Neural cell (in vitro differentiated cells): ENCODE measurements at regions not wholly inside any gene's neighbourhood (a gene's known extent, or its start where the extent isn't known, plus 50 kb on each side); places are given as distances from the start of the nearest gene placed in this dataset.

Experiments
- H2AFZ ChIP-seq: fragments of 200-600, 300-800 bp; sonication (generic), shearing (Covaris generic); 2 replicates; pipeline ENCODE4 v1.6.0; 2014; ENCODE audit warnings: low read depth, mild to moderate bottlenecking, antibody characterized with exemption, low read length, moderate library complexity
- H3F3A ChIP-seq: fragments of 200-600 bp; shearing (Covaris generic); 2 replicates; pipeline ENCODE4 v1.6.1; 2016; ENCODE audit warnings: mild to moderate bottlenecking, moderate library complexity, mixed read lengths, antibody characterized with exemption, low read length; ENCODE audit not compliant: insufficient read depth, poor library complexity, severe bottlenecking
- H3K27ac ChIP-seq: fragments of 200-600, 300-800 bp; sonication (generic), shearing (Covaris generic); 2 replicates; pipeline ENCODE4 v1.5.1; 2014; ENCODE audit warnings: mild to moderate bottlenecking, low read length, moderate library complexity
- H3K27me3 ChIP-seq: fragments of 300-800, 200-600 bp; sonication (generic), shearing (Covaris generic); 2 replicates; pipeline ENCODE4 v1.6.0; 2014; ENCODE audit warnings: mild to moderate bottlenecking, low read depth, low read length, moderate library complexity; ENCODE audit not compliant: insufficient read depth
- H3K36me3 ChIP-seq: fragments of 300-800, 200-600 bp; sonication (generic), shearing (Covaris generic); 2 replicates; pipeline ENCODE4 v1.5.1; 2014; ENCODE audit warnings: mild to moderate bottlenecking, antibody characterized with exemption, low read length, moderate library complexity; ENCODE audit not compliant: insufficient read depth
- H3K4me2 ChIP-seq: fragments of 300-800, 200-600 bp; sonication (generic), shearing (Covaris generic); 2 replicates; pipeline ENCODE4 v1.6.0; 2014; ENCODE audit warnings: mild to moderate bottlenecking, low read length
- H3K4me3 ChIP-seq: fragments of 300-800, 200-600 bp; sonication (generic), shearing (Covaris generic); 2 replicates; pipeline ENCODE4 v1.5.1; 2014; ENCODE audit warnings: mild to moderate bottlenecking, low read length, moderate library complexity
- H3K79me2 ChIP-seq: fragments of 200-600 bp; shearing (Covaris generic); replicated peaks from 2 replicates; pipeline ENCODE4 v1.6.0; 2014; ENCODE audit warnings: mild to moderate bottlenecking, low read length, moderate library complexity; ENCODE audit not compliant: insufficient read depth
- H3K9ac ChIP-seq: fragments of 300-800, 200-600 bp; sonication (generic), shearing (Covaris generic); 2 replicates; pipeline ENCODE4 v1.6.1; 2016; ENCODE audit warnings: mild to moderate bottlenecking, low read length, mixed read lengths
- H3K9me2 ChIP-seq: fragments of 200-600 bp; shearing (Covaris generic); 2 replicates; pipeline ENCODE4 v1.6.1; 2016; ENCODE audit warnings: mild to moderate bottlenecking, low read length, mixed read lengths; ENCODE audit not compliant: insufficient read depth
- H3K9me3 ChIP-seq: fragments of 200-600, 300-800 bp; sonication (generic), shearing (Covaris generic); 2 replicates; pipeline ENCODE4 v1.6.1; 2016; ENCODE audit warnings: mild to moderate bottlenecking, mixed run types, low read length, moderate library complexity, mixed read lengths
- H4K20me1 ChIP-seq: fragments of 200-600 bp; shearing (Covaris generic); 2 replicates; pipeline ENCODE4 v1.6.1; 2016; ENCODE audit warnings: mild to moderate bottlenecking, mixed run types; ENCODE audit not compliant: insufficient read depth
- EP300 ChIP-seq: fragments of 450-650 bp; conservative IDR thresholded peaks from 2 replicates; pipeline ENCODE4 v1.6.1; 2014; ENCODE audit warnings: antibody characterized with exemption, mild to moderate bottlenecking, moderate library complexity; ENCODE audit not compliant: poor library complexity, severe bottlenecking
- EZH2 ChIP-seq: fragments of 200-600, 300-800 bp; shearing (Covaris generic), sonication (generic); IDR thresholded peaks from 2 replicates; pipeline ENCODE4 v1.6.1; 2014; ENCODE audit warnings: antibody characterized with exemption, low read length, borderline replicate concordance, mild to moderate bottlenecking; ENCODE audit not compliant: insufficient read depth, poor library complexity, severe bottlenecking
- MXI1 ChIP-seq: fragments of 450-650 bp; conservative IDR thresholded peaks from 2 replicates; pipeline ENCODE4 v1.6.1; 2014; ENCODE audit warnings: antibody characterized with exemption, mild to moderate bottlenecking; ENCODE audit not compliant: poor library complexity, severe bottlenecking
- POLR2AphosphoS5 ChIP-seq: IDR thresholded peaks from 2 replicates; pipeline ENCODE4 v1.6.1; 2012
- RAD21 ChIP-seq: fragments of 450-650 bp; conservative IDR thresholded peaks from 2 replicates; pipeline ENCODE4 v1.6.1; 2014; ENCODE audit warnings: antibody characterized with exemption, mild to moderate bottlenecking, moderate library complexity
- REST ChIP-seq: IDR thresholded peaks from 2 replicates; pipeline ENCODE4 v1.6.1; 2012; ENCODE audit warnings: borderline replicate concordance
- SMC3 ChIP-seq: fragments of 450-650 bp; conservative IDR thresholded peaks from 2 replicates; pipeline ENCODE4 v1.6.1; 2014; ENCODE audit warnings: antibody characterized with exemption, mild to moderate bottlenecking, moderate library complexity; ENCODE audit not compliant: poor library complexity
- TAF1 ChIP-seq: IDR thresholded peaks from 2 replicates; pipeline ENCODE4 v1.6.1; 2012; ENCODE audit warnings: low read depth
- TF ChIP-seq, protein P1 (sequence below): fragments of 450-650 bp; IDR thresholded peaks from 2 replicates; pipeline ENCODE4 v1.5.1; 2014; ENCODE audit warnings: antibody characterized with exemption, mild to moderate bottlenecking, moderate library complexity; ENCODE audit not compliant: poor library complexity, severe bottlenecking

DNA sequence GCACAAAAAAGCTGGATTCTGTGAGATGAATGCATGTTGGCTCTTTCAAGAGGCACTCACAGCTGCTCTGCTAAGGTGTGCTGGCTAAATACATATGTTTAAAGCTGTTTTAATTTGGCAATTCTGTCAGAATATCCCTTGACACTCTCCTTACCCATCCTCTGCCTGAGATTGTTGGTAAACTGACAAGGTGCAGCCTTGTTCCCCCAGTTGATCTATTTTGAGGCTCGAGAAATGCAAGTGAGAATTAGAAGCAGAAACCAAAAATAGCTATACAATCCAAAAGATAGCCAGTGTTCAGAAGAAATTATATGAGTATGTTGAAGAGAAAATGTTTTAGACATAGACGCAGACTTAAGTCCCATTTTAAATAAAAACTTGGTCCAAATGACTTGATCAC lies 971.7 kb upstream of the GYPC start:
- H3K4me3 ChIP-seq: no peak overlapping the region
- H2AFZ ChIP-seq: no peak overlapping the region
- H4K20me1 ChIP-seq: no peaks in the 10 kb centered on the region
- H3K9me2 ChIP-seq: no peaks in the 10 kb centered on the region
- H3K27me3 ChIP-seq: no peaks in the 10 kb centered on the region
- no peak overlapping the region for H3K4me2 ChIP-seq
- no peak for TF ChIP-seq EP300
- TF ChIP-seq TAF1: no peak
- TF ChIP-seq REST: no peak
- TF ChIP-seq, protein P1, sequence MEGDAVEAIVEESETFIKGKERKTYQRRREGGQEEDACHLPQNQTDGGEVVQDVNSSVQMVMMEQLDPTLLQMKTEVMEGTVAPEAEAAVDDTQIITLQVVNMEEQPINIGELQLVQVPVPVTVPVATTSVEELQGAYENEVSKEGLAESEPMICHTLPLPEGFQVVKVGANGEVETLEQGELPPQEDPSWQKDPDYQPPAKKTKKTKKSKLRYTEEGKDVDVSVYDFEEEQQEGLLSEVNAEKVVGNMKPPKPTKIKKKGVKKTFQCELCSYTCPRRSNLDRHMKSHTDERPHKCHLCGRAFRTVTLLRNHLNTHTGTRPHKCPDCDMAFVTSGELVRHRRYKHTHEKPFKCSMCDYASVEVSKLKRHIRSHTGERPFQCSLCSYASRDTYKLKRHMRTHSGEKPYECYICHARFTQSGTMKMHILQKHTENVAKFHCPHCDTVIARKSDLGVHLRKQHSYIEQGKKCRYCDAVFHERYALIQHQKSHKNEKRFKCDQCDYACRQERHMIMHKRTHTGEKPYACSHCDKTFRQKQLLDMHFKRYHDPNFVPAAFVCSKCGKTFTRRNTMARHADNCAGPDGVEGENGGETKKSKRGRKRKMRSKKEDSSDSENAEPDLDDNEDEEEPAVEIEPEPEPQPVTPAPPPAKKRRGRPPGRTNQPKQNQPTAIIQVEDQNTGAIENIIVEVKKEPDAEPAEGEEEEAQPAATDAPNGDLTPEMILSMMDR: no peak
- no peak for TF ChIP-seq POLR2AphosphoS5
- TF ChIP-seq MXI1: no peak
- no peak for TF ChIP-seq EZH2
- no peak for TF ChIP-seq RAD21
- TF ChIP-seq SMC3: no peak
- no peaks in the 10 kb centered on the region for H3K79me2 ChIP-seq
- H3K9me3 ChIP-seq: no peaks in the 10 kb centered on the region
- H3K9ac ChIP-seq: no peak overlapping the region
- H3F3A ChIP-seq: no peaks in the 10 kb centered on the region
- no peaks in the 10 kb centered on the region for H3K36me3 ChIP-seq
- H3K27ac ChIP-seq: no peak overlapping the region

DNA sequence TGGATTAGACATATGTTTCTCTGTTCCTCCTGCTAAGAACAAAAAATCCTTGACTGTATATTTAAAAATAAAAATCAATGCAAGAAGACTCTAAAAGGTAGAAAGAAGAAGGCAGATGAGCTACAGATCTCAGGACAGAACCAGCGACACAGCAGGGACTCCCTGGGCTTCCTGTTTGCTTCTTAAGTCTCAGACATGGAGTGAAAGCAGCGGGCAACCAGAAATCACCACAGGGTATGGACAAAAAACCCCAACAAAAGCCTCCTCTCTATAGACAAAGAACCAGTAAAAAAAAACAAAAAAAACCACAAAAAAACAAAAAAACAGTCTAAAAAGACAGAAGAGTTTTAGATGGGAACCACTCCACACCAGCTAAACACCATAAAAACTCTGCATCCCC lies 971.0 kb upstream of the GYPC start:
- Histone ChIP-seq H3K9ac (no peak overlapping the region), H3K36me3 (no peaks in the 10 kb centered on the region), H3K27ac (no peak overlapping the region), H3K9me3 (no peaks in the 10 kb centered on the region), H3K79me2 (no peaks in the 10 kb centered on the region), H4K20me1 (no peaks in the 10 kb centered on the region), H2AFZ (no peak overlapping the region), H3K4me2 (no peak overlapping the region), H3K9me2 (no peaks in the 10 kb centered on the region), H3K27me3 (no peaks in the 10 kb centered on the region), H3K4me3 (no peak overlapping the region), H3F3A (no peaks in the 10 kb centered on the region)
- no peak for TF ChIP-seq TAF1
- TF ChIP-seq, protein P1: no peak
- TF ChIP-seq POLR2AphosphoS5: no peak
- no peak for TF ChIP-seq EP300
- no peak for TF ChIP-seq MXI1
- no peak for TF ChIP-seq REST
- TF ChIP-seq EZH2: no peak
- TF ChIP-seq RAD21: no peak
- no peak for TF ChIP-seq SMC3
